H1 (cell line): ENCODE measurements at regions not wholly inside any gene's neighbourhood (a gene's known extent, or its start where the extent isn't known, plus 50 kb on each side); places are given as distances from the start of the nearest gene placed in this dataset.

ENCODE experiments used
- CTCF ChIA-PET: fragments of 300-600 bp; sonication (Branson Sonifier 250); formaldehyde crosslinking; loops from one replicate; lab custom pipeline; 2021; ENCODE audit not compliant: partially characterized antibody; lab: Charles Lee
- POLR2A ChIA-PET: fragments of 300-600 bp; sonication (Branson Sonifier 250); formaldehyde crosslinking; loops from one replicate; lab custom pipeline; 2021; ENCODE audit warnings: inconsistent platforms; ENCODE audit not compliant: partially characterized antibody; lab: Charles Lee
- DNase-seq, 2 experiments: peaks; one replicate each; pipeline versions ENCODE4 v3.0.0 to v3.0.0-alpha.2; 2010 to 2022; ENCODE audit warnings: low spot score in 2 of 2, low read depth in 1 of 2, mixed read lengths in 1 of 2
- FAIRE-seq: peaks from 2 replicates; lab custom pipeline; 2011; peaks lifted over from hg19 to GRCh38; lab: Jason Lieb, UNC
- H2AFZ ChIP-seq: 2 replicates; pipeline ENCODE4 v1.8.1; 2012; ENCODE audit warnings: low read length, inconsistent platforms
- H2AK5ac ChIP-seq: 2 replicates; pipeline ENCODE4 v1.6.1; 2013; ENCODE audit warnings: low read depth, low read length
- H2BK120ac ChIP-seq: replicated peaks from 2 replicates; pipeline ENCODE3; 2013; ENCODE audit warnings: low read depth, low read length, inconsistent platforms
- H2BK12ac ChIP-seq: 2 replicates; pipeline ENCODE4 v1.6.1; 2013; ENCODE audit warnings: low read depth, low read length
- H2BK15ac ChIP-seq: 2 replicates; pipeline ENCODE4 v1.6.1; 2013; ENCODE audit warnings: low read length
- H2BK20ac ChIP-seq: 2 replicates; pipeline ENCODE4 v1.6.1; 2013; ENCODE audit warnings: low read length
- H2BK5ac ChIP-seq: 2 replicates; pipeline ENCODE4 v1.6.1; 2013; ENCODE audit warnings: low read depth, low read length
- H3K14ac ChIP-seq: 2 replicates; pipeline ENCODE4 v1.6.1; 2013; ENCODE audit warnings: inconsistent platforms; ENCODE audit not compliant: insufficient read length
- H3K18ac ChIP-seq: 2 replicates; pipeline ENCODE4 v1.6.1; 2013; ENCODE audit warnings: low read length; ENCODE audit errors: extremely low read depth
- H3K23ac ChIP-seq: 2 replicates; pipeline ENCODE4 v1.6.1; 2013; ENCODE audit warnings: inconsistent platforms; ENCODE audit not compliant: insufficient read length
- H3K23me2 ChIP-seq: 2 replicates; pipeline ENCODE4 v1.6.1; 2013; ENCODE audit warnings: low read depth, low read length
- H3K27ac ChIP-seq: 2 replicates; pipeline ENCODE4 v1.6.1; 2011; ENCODE audit warnings: low read depth, low read length, inconsistent platforms
- H3K27me3 ChIP-seq, 4 experiments: replicated peaks in 1 of 4; 1 replicate in 1 of 4; 2 replicates in 3 of 4; pipeline versions ENCODE4 v1.6.1 to v1.8.1; 2011 to 2013; ENCODE audit warnings: low read length in 3 of 4, mild to moderate bottlenecking in 3 of 4, inconsistent platforms in 2 of 4, mixed read lengths in 2 of 4, moderate library complexity in 1 of 4; ENCODE audit not compliant: control insufficient read depth in 3 of 4, insufficient read depth in 3 of 4; ENCODE audit errors: extremely low read depth in 1 of 4
- H3K36me3 ChIP-seq, 4 experiments: 2 replicates each; pipeline versions ENCODE4 v1.6.1 to v1.8.1; 2011 to 2013; ENCODE audit warnings: mild to moderate bottlenecking in 4 of 4, low read length in 3 of 4, moderate library complexity in 2 of 4, control low read depth in 1 of 4, inconsistent platforms in 1 of 4; ENCODE audit not compliant: insufficient read depth in 4 of 4, control insufficient read depth in 2 of 4
- H3K4ac ChIP-seq: replicated peaks from 2 replicates; pipeline ENCODE3; 2013; ENCODE audit warnings: low read length, low read depth, mixed read lengths, inconsistent platforms; ENCODE audit not compliant: insufficient read length
- H3K4me1 ChIP-seq, 4 experiments: replicated peaks in 1 of 4; 1 replicate in 1 of 4; 2 replicates in 3 of 4; pipeline versions ENCODE4 v1.6.1 to v1.8.1; 2011 to 2013; ENCODE audit warnings: low read length in 3 of 4, inconsistent platforms in 2 of 4, mixed read lengths in 1 of 4; ENCODE audit not compliant: insufficient read depth in 4 of 4, control insufficient read depth in 3 of 4
- H3K4me2 ChIP-seq, 2 experiments: 2 replicates each; pipeline versions ENCODE4 v1.6.1 to v1.8.1; 2011 to 2013; ENCODE audit warnings: low read depth in 2 of 2, low read length in 2 of 2, control low read depth in 1 of 2, inconsistent platforms in 1 of 2, mild to moderate bottlenecking in 1 of 2; ENCODE audit not compliant: insufficient read depth in 1 of 2
- H3K4me3 ChIP-seq, 4 experiments: fragments of 200-600, 300-600 bp in 1 of 4; sonication (generic), shearing (Covaris generic), sonication (Bioruptor Twin) in 1 of 4; 2 replicates each; pipeline versions ENCODE4 v1.5.1 to v1.8.1; 2011 to 2016; ENCODE audit warnings: low read length in 4 of 4, low read depth in 3 of 4, control low read depth in 2 of 4, inconsistent platforms in 2 of 4, mild to moderate bottlenecking in 2 of 4, mixed read lengths in 1 of 4, moderate library complexity in 1 of 4; ENCODE audit not compliant: insufficient read depth in 2 of 4; ENCODE audit errors: extremely low read depth in 1 of 4
- H3K56ac ChIP-seq: replicated peaks from 2 replicates; pipeline ENCODE3; 2013; ENCODE audit warnings: low read depth, mild to moderate bottlenecking, mixed read lengths, low read length, inconsistent platforms; ENCODE audit not compliant: insufficient read length
- H3K79me1 ChIP-seq: 2 replicates; pipeline ENCODE4 v1.6.1; 2013; ENCODE audit warnings: low read depth, low read length, control low read depth
- H3K79me2 ChIP-seq, 2 experiments: 2 replicates each; pipeline versions ENCODE4 v1.6.1 to v1.8.1; 2012 to 2013; ENCODE audit warnings: low read length in 2 of 2, mild to moderate bottlenecking in 2 of 2, inconsistent platforms in 1 of 2; ENCODE audit not compliant: insufficient read depth in 2 of 2, control insufficient read depth in 1 of 2
- H3K9ac ChIP-seq, 4 experiments: replicated peaks in 1 of 4; 1 replicate in 1 of 4; 2 replicates in 3 of 4; pipeline versions ENCODE4 v1.6.1 to v1.8.1; 2011 to 2013; ENCODE audit warnings: low read depth in 3 of 4, low read length in 3 of 4, control low read depth in 2 of 4, mild to moderate bottlenecking in 2 of 4, moderate library complexity in 2 of 4, inconsistent platforms in 1 of 4; ENCODE audit errors: extremely low read depth in 1 of 4
- H3K9me3 ChIP-seq, 2 experiments: 2 replicates each; pipeline versions ENCODE4 v1.6.1 to v1.8.1; 2012 to 2013; ENCODE audit warnings: mild to moderate bottlenecking in 2 of 2, moderate library complexity in 2 of 2, control low read depth in 1 of 2, inconsistent platforms in 1 of 2, low read depth in 1 of 2, low read length in 1 of 2, mixed read lengths in 1 of 2; ENCODE audit not compliant: insufficient read depth in 2 of 2
- H4K20me1 ChIP-seq, 2 experiments: replicated peaks in 1 of 2; 2 replicates each; pipeline versions ENCODE3 to v1.8.1; 2011 to 2013; ENCODE audit warnings: inconsistent platforms in 2 of 2, low read length in 2 of 2, mild to moderate bottlenecking in 1 of 2; ENCODE audit not compliant: insufficient read depth in 2 of 2, control insufficient read depth in 1 of 2
- H4K5ac ChIP-seq: 2 replicates; pipeline ENCODE4 v1.6.1; 2013; ENCODE audit warnings: low read length, low read depth, mixed read lengths, inconsistent platforms; ENCODE audit not compliant: insufficient read length
- H4K8ac ChIP-seq: 2 replicates; pipeline ENCODE4 v1.8.0; 2013; ENCODE audit warnings: mild to moderate bottlenecking, moderate library complexity, low read length, inconsistent platforms; ENCODE audit not compliant: insufficient read depth; ENCODE audit errors: extremely low read depth
- H4K91ac ChIP-seq: replicated peaks from 2 replicates; pipeline ENCODE3; 2013; ENCODE audit warnings: low read length, mixed read lengths, inconsistent platforms; ENCODE audit not compliant: insufficient read length
- BCL11A ChIP-seq, 2 experiments: IDR thresholded peaks; one replicate each; pipeline ENCODE4 v1.6.1; 2011; ENCODE audit warnings: low read depth in 2 of 2, low read length in 2 of 2, mild to moderate bottlenecking in 2 of 2
- CBX5 ChIP-seq: fragments of 300-800, 300-1000 bp; sonication (generic); IDR thresholded peaks from 2 replicates; pipeline ENCODE4 v1.7.1; 2016; ENCODE audit warnings: antibody characterized with exemption, low read length, low read depth
- CHD2 ChIP-seq: IDR thresholded peaks from 2 replicates; pipeline ENCODE4 v1.6.1; 2012; ENCODE audit warnings: low read length, improper control_type of control experiment
- E2F6 ChIP-seq: IDR thresholded peaks from 2 replicates; pipeline ENCODE4 v1.6.1; 2012; ENCODE audit warnings: inconsistent platforms
- EGR1 ChIP-seq: IDR thresholded peaks from 2 replicates; pipeline ENCODE4 v1.6.1; 2011; ENCODE audit warnings: low read depth, low read length, borderline replicate concordance
- EP300 ChIP-seq, 2 experiments: IDR thresholded peaks; 1 replicate in 1 of 2; 2 replicates in 1 of 2; pipeline ENCODE4 v1.6.1; 2011 to 2012; ENCODE audit warnings: low read depth in 2 of 2, low read length in 2 of 2, mild to moderate bottlenecking in 2 of 2, borderline replicate concordance in 1 of 2, inconsistent platforms in 1 of 2, moderate library complexity in 1 of 2
- SAP30 ChIP-seq: fragments of 300-600 bp; sonication (generic); IDR thresholded peaks from 2 replicates; pipeline ENCODE4 v1.7.1; 2012; ENCODE audit warnings: low read length, moderate library complexity, mild to moderate bottlenecking, inconsistent platforms; ENCODE audit not compliant: insufficient read depth, insufficient replicate concordance
- SIN3A ChIP-seq, 2 experiments: IDR thresholded peaks in 1 of 2; conservative IDR thresholded peaks in 1 of 2; 2 replicates each; pipeline ENCODE4 v1.6.1; 2011 to 2012; ENCODE audit warnings: low read length in 2 of 2, improper control_type of control experiment in 1 of 2, low read depth in 1 of 2, mild to moderate bottlenecking in 1 of 2
- SIX5 ChIP-seq: IDR thresholded peaks from 2 replicates; pipeline ENCODE4 v1.6.1; 2011; ENCODE audit warnings: mild to moderate bottlenecking, low read depth, low read length
- SP2 ChIP-seq: IDR thresholded peaks from 2 replicates; pipeline ENCODE4 v1.6.1; 2012; ENCODE audit warnings: mild to moderate bottlenecking, low read length, inconsistent platforms
- WGBS, 2 experiments: shearing (Covaris generic) in 1 of 2; methylation state at CpG; one replicate each; pipeline versions ENCODE4 v1.1.6 to v1.1.7; 2013 to 2015; ENCODE audit warnings: low lambda C conversion rate in 2 of 2, mixed read lengths in 2 of 2, inconsistent platforms in 1 of 2, low coverage in 1 of 2, missing lambda C conversion rate in 1 of 2; ENCODE audit not compliant: insufficient replicate concordance in 2 of 2, insufficient coverage in 1 of 2, insufficient read length in 1 of 2; ENCODE audit errors: extremely low coverage in 1 of 2, missing lambda C conversion rate in 1 of 2; 5-methylcytosine and 5-hydroxymethylcytosine counted together

GRCh38 chr10:120039826-120040225 is 147.3 kb downstream of the SEC23IP start:
- peaks cover 0 to 3% (median 2%) of the 10 kb centered on the region in 4 experiments; a peak in 2 of 7 replicates for H3K4me1 ChIP-seq
- ChIA-PET CTCF (interaction anchor here (1.7 kb wide), 1 partner anchor 145 kb away, joined by 4 read pairs; no protein-coding TSS in a partner anchor), POLR2A (interaction anchor here (0.9 to 1.4 kb wide), 2 partner anchors 9 to 13 kb away, joined by 3 to 4 read pairs; no protein-coding TSS in a partner anchor)
- peak overlapping the region; percentile 49; the same call in 1 of the 2 replicates for H2BK20ac ChIP-seq
- no peak overlapping the region for H3K4me2 ChIP-seq
- no peak overlapping the region for H3K56ac ChIP-seq
- no peak overlapping the region for H2BK15ac ChIP-seq
- H3K9me3 ChIP-seq, result no peaks in the 10 kb centered on the region
- H3K18ac ChIP-seq, result no peak overlapping the region
- no peaks in the 10 kb centered on the region for H3K27me3 ChIP-seq
- H3K27ac ChIP-seq, result no peak overlapping the region
- H4K91ac ChIP-seq, result no peak overlapping the region
- H3K79me1 ChIP-seq, result no peaks in the 10 kb centered on the region
- no peak overlapping the region for H4K8ac ChIP-seq
- H3K4me3 ChIP-seq, result no peak overlapping the region
- H3K23me2 ChIP-seq, result no peaks in the 10 kb centered on the region
- H2BK5ac ChIP-seq, result no peak overlapping the region
- no peak for DNase-seq
- H3K14ac ChIP-seq, result no peak overlapping the region
- no peak overlapping the region for H2BK120ac ChIP-seq
- TF ChIP-seq E2F6 (no peak), SIN3A (conservative IDR thresholded peaks at IDR 0.05 in 1 of 2, IDR thresholded peaks at IDR 0.05 in 1 of 2; ENCODE audit: low read depth in 1 of 2, low read length in 2 of 2) (no peak), EGR1 (no peak), CBX5 (no peak), SIX5 (no peak), SAP30 (no peak), EP300 (IDR thresholded peaks at IDR 0.05; ENCODE audit: borderline replicate concordance in 1 of 2, low read depth in 2 of 2, low read length in 2 of 2) (no peak), BCL11A (IDR thresholded peaks at IDR 0.05; ENCODE audit: low read depth in 2 of 2, low read length in 2 of 2) (no peak), SP2 (no peak), CHD2 (no peak)
- TF ChIP-seq, all 59 proteins: peak for 0
- no peak overlapping the region for H4K5ac ChIP-seq
- H3K4ac ChIP-seq, result no peak overlapping the region
- no peak overlapping the region for H2AK5ac ChIP-seq
- H2AFZ ChIP-seq, result no peak overlapping the region
- H3K9ac ChIP-seq, result no peak overlapping the region
- WGBS, 2 experiments, result 96% methylated on average over 6 of the region's 6 CpGs; no CpG with 5 or more reads in 1 of the 2 experiments
- H4K20me1 ChIP-seq, result no peaks in the 10 kb centered on the region
- no peaks in the 10 kb centered on the region for H3K79me2 ChIP-seq
- no peak overlapping the region; the same call in 1 of the 2 replicates for H2BK12ac ChIP-seq
- H3K36me3 ChIP-seq, result no peaks in the 10 kb centered on the region
- no peak overlapping the region for H3K23ac ChIP-seq
- no peak for FAIRE-seq
